Panc1 (cell line): ENCODE measurements at regions not wholly inside any gene's neighbourhood (a gene's known extent, or its start where the extent isn't known, plus 50 kb on each side); places are given as distances from the start of the nearest gene placed in this dataset.

Experiments
- ATAC-seq: fragments of 200-7000 bp; cut with Tn5 transposase; 2 replicates; pipeline ENCODE4 v1.9.1; 2020; ENCODE audit warnings: mild to moderate bottlenecking, moderate library complexity
- BruUV-seq: library from RNA; stranded (reverse); fragments of 400-500 nt; replicated peaks from 2 replicates; lab custom pipeline; 2021; lab: Mats Ljungman, UMichigan
- CTCF ChIA-PET: fragments of 300-600 bp; sonication (Branson Sonifier 250); formaldehyde crosslinking; loops from one replicate; lab custom pipeline; 2022; ENCODE audit warnings: antibody characterized with exemption; lab: Charles Lee
- POLR2A ChIA-PET: fragments of 300-600 bp; sonication (Branson Sonifier 250); formaldehyde crosslinking; loops from one replicate; lab custom pipeline; 2022; ENCODE audit warnings: antibody characterized with exemption; lab: Charles Lee
- DNase-seq: peaks from one replicate; pipeline ENCODE4 v3.0.0-alpha.2; 2010; ENCODE audit warnings: low read depth, low spot score
- H3K27ac ChIP-seq: 2 replicates; pipeline ENCODE4 v1.5.1; 2011; ENCODE audit warnings: mild to moderate bottlenecking, low read length, inconsistent platforms
- H3K27me3 ChIP-seq: fragments of 200-500 bp; sonication (Bioruptor generic); 2 replicates; pipeline ENCODE4 v1.6.0; 2014; ENCODE audit warnings: low read length, inconsistent platforms; ENCODE audit not compliant: control insufficient read depth, insufficient read depth
- H3K36me3 ChIP-seq: fragments of 200-500 bp; sonication (Bioruptor generic); 2 replicates; pipeline ENCODE4 v1.5.1; 2014; ENCODE audit warnings: inconsistent platforms, mild to moderate bottlenecking, low read length, moderate library complexity; ENCODE audit not compliant: control insufficient read depth, insufficient read depth
- H3K4me1 ChIP-seq: 2 replicates; pipeline ENCODE4 v1.5.1; 2011; ENCODE audit warnings: inconsistent platforms, mild to moderate bottlenecking, low read length, moderate library complexity; ENCODE audit not compliant: control insufficient read depth, insufficient read depth
- H3K4me3 ChIP-seq, 2 experiments: 2 replicates each; pipeline ENCODE4 v1.5.1; 2011 to 2012; ENCODE audit warnings: low read depth in 2 of 2, low read length in 2 of 2, mild to moderate bottlenecking in 2 of 2, inconsistent platforms in 1 of 2, moderate library complexity in 1 of 2
- H3K9me3 ChIP-seq: fragments of 200-500 bp; sonication (Bioruptor generic); 2 replicates; pipeline ENCODE4 v1.5.1; 2014; ENCODE audit warnings: low read depth, mild to moderate bottlenecking, inconsistent platforms, low read length, moderate library complexity; ENCODE audit not compliant: control insufficient read depth, insufficient read depth
- CTCF ChIP-seq: fragments of 450-650 bp; IDR thresholded peaks from 2 replicates; pipeline ENCODE4 v1.5.1; 2017; ENCODE audit warnings: mild to moderate bottlenecking
- POLR2AphosphoS5 ChIP-seq: IDR thresholded peaks from 2 replicates; pipeline ENCODE4 v1.6.1; 2012; ENCODE audit warnings: mild to moderate bottlenecking, low read depth, low read length, moderate library complexity
- REST ChIP-seq, 2 experiments: IDR thresholded peaks; 2 replicates each; pipeline ENCODE4 v1.6.1; 2011 to 2012; ENCODE audit warnings: low read depth in 2 of 2, control low read depth in 1 of 2, low read length in 1 of 2, mild to moderate bottlenecking in 1 of 2, moderate library complexity in 1 of 2; ENCODE audit not compliant: insufficient read depth in 1 of 2
- SIN3A ChIP-seq: IDR thresholded peaks from 2 replicates; pipeline ENCODE4 v1.6.1; 2012; ENCODE audit warnings: low read depth, mild to moderate bottlenecking, low read length, moderate library complexity, borderline replicate concordance; ENCODE audit not compliant: insufficient read depth
- TCF7L2 ChIP-seq: IDR thresholded peaks from 2 replicates; pipeline ENCODE4 v1.6.1; 2011; ENCODE audit warnings: mild to moderate bottlenecking, low read depth, low read length, inconsistent platforms
- in situ Hi-C: cut with HindIII; loops from 2 replicates; pipeline ENCODE4 v1.10.0; 2016; ENCODE audit warnings: low sequenced_read_pairs, low pct_unique_long_range_greater_than_20kb
- intact Hi-C: fragments of 100-400 bp; cut with micrococcal nuclease; formaldehyde crosslinking; loops from one replicate; pipeline ENCODE4 v1.10.0; 2022; ENCODE audit not compliant: unreplicated experiment

GRCh38 chr3:23647706-23648258 is 158.0 kb upstream of the UBE2E1 start:
- no peak for TF ChIP-seq TCF7L2
- no peak for TF ChIP-seq REST (IDR thresholded peaks at IDR 0.05; ENCODE audit: insufficient read depth in 1 of 2, low read depth in 2 of 2, low read length in 1 of 2)
- TF ChIP-seq CTCF, result no peak
- TF ChIP-seq SIN3A, result no peak
- TF ChIP-seq POLR2AphosphoS5, result no peak
- Histone ChIP-seq H3K9me3 (no peaks in the 10 kb centered on the region), H3K4me1 (peaks cover 21% of the 10 kb centered on the region), H3K27me3 (no peaks in the 10 kb centered on the region), H3K4me3 (no peak overlapping the region), H3K36me3 (no peaks in the 10 kb centered on the region), H3K27ac (no peak overlapping the region; the same call in 1 of the 2 replicates)
- POLR2A ChIA-PET, result no interaction called here
- DNase-seq (no peak), ATAC-seq (no peak)
- in situ Hi-C loops (no loop called here), intact Hi-C loops (no loop called here)
- BruUV-seq, result no TSS peak
- CTCF ChIA-PET, result interaction anchor here (0.6 to 1.6 kb wide), 2 partner anchors 16 to 153 kb away, joined by 3 to 5 read pairs; no protein-coding TSS in a partner anchor

GRCh38 chr3:23648326-23648995 is 157.3 kb upstream of the UBE2E1 start:
- H3K4me3 ChIP-seq, result no peak overlapping the region
- no TSS peak for BruUV-seq
- no peaks in the 10 kb centered on the region for H3K9me3 ChIP-seq
- TF ChIP-seq REST (IDR thresholded peaks at IDR 0.05; ENCODE audit: insufficient read depth in 1 of 2, low read depth in 2 of 2, low read length in 1 of 2) (no peak), CTCF (peak; percentile 44), SIN3A (no peak), TCF7L2 (no peak)
- in situ Hi-C loops (no loop called here), intact Hi-C loops (no loop called here)
- peaks cover 21% of the 10 kb centered on the region for H3K4me1 ChIP-seq
- ChIA-PET CTCF (interaction anchor here (0.6 to 1.6 kb wide), 3 partner anchors 16 to 152 kb away, joined by 3 to 5 read pairs (median 3); no protein-coding TSS in a partner anchor), POLR2A (no interaction called here)
- H3K27ac ChIP-seq, result peak overlapping the region; percentile 76; the same call in 1 of the 2 replicates
- DNase-seq (no peak), ATAC-seq (peak; percentile 66)
- no peaks in the 10 kb centered on the region for H3K36me3 ChIP-seq
- no peaks in the 10 kb centered on the region for H3K27me3 ChIP-seq
